ENCODE measurements at regions not wholly inside any gene's neighbourhood (a gene's known extent, or its start where the extent isn't known, plus 50 kb on each side); places are given as distances from the start of the nearest gene placed in this dataset.
"Not testable (repeated sequence)": the region's sequence is repeated elsewhere in the genome, so short reads cannot be mapped to it uniquely, and the experiment has no call there.

DNA sequence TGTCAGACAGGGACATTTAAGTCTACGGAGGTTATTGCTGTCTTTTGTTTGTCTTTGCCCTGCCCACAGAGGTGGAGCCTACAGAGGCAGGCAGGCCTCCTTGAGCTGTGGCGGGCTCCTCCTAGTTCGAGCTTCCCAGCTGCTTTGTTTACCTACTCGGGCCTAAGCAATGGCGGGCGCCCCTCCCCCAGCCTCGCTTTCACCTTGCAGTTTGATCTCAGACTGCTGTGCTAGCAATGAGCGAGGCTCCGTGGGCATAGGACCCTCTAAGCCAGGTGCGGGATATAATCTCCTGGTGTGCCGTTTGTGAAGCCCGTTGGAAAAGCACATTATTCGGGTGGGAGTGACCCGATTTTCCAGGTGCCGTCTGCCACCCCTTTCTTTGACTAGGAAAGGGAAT, 125.0 kb downstream of the PRL start:
- not testable (repeated sequence) for DNase-seq (ENCODE audit: low read depth in 2 of 2, low spot score in 1 of 2)

GRCh38 chr6:22173311-22173710, 123.5 kb downstream of the PRL start:
- DNase-seq (ENCODE audit: low read depth in 2 of 2, low spot score in 1 of 2) = no peak

DNA sequence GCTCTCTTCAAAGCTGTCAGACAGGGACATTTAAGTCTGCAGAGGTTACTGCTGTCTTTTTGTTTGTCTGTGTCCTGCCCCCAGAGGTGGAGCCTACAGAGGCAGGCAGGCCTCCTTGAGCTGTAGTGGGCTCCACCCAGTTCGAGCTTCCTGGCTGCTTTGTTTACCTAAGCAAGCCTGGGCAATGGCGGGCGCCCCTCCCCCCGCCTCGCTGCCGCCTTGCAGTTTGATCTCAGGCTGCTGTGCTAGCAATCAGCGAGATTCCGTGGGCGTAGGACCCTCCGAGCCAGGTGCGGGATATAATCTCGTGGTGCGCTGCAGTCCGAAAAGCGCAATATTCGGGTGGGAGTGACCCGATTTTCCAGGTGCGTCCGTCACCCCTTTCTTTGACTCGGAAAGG, 116.6 kb downstream of the PRL start:
- DNase-seq (ENCODE audit: low read depth in 2 of 2, low spot score in 1 of 2) = not testable (repeated sequence)

- no peak for DNase-seq (ENCODE audit: low read depth in 2 of 2, low spot score in 1 of 2)
Measured at GRCh38 chr6:22184371-22184770, 112.5 kb downstream of the PRL start.

- no peak for DNase-seq (ENCODE audit: low read depth in 2 of 2, low spot score in 1 of 2)
Measured at GRCh38 chr6:22189946-22190345, 106.9 kb downstream of the PRL start.

- DNase-seq (ENCODE audit: low read depth in 2 of 2, low spot score in 1 of 2) = no peak
Measured at GRCh38 chr6:22194188-22194921, 102.5 kb downstream of the PRL start.

- DNase-seq (ENCODE audit: low read depth in 2 of 2, low spot score in 1 of 2) = no peak
Measured at GRCh38 chr6:22199771-22200170, 97.1 kb downstream of the PRL start.

DNA sequence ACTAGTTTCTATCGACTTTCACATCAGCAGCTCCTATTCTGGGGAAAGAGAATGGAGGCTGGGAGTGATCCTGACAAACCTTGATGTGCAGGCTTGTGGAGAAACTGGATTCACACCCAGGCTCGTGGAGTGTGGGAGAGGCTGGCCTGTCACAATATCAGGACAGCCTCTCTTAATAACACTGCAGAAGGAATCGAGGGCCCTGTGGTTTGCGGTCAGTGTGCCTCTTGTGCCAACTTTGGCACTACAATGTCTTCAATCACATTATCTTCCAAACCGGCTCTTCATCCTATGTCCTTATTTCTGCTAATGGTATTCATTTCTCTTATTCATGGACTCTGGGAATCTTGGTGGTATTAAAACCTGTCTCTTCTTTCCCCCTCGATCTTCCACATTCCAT, 92.7 kb downstream of the PRL start:
- DNase-seq (ENCODE audit: low read depth in 2 of 2, low spot score in 1 of 2) = no peak

- no peak for DNase-seq (ENCODE audit: low read depth in 2 of 2, low spot score in 1 of 2)
Measured at GRCh38 chr6:22205266-22205665, 91.6 kb downstream of the PRL start.

- no peak for DNase-seq (ENCODE audit: low read depth in 2 of 2, low spot score in 1 of 2)
Measured at GRCh38 chr6:22206106-22206505, 90.7 kb downstream of the PRL start.

DNA sequence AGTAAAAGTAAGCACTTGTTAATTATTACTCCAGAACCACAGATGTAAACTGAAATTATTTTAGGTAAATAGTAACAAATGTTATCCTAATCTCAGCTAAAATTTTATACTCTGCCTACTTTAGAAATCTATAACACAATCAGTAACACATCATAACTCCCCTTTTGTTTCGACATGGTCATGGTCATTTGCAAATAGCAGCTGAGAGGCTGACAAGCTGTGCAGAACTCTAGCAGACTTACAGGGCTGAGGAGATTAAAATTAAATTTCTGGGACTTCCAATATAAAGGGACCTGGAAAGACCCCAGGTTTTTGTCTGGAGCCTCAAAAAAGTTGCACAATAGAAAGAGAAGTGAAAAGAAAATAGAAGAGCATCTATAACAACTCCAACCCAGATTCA, 88.8 kb downstream of the PRL start:
- DNase-seq (ENCODE audit: low read depth in 2 of 2, low spot score in 1 of 2) = no peak

DNA sequence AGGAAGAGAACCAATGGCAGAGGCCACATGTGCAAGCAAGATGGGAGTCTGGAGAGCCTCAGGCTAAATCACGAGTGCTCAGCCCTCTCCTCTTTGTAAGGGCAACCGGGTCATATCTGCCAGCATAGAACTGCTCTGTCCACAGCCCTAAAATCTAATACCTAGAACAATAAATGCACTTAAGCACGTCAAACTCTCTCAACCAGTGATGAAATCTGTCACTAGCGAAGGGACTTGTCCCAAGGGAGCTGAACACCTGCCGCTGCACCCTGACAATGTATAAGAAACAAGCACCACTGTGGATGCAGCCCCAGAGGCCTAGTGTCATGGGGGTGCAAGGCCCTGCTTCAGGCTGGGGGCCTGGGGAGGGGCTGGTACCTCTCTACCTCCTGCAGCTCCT, 82.5 kb downstream of the PRL start:
- DNase-seq (ENCODE audit: low read depth in 2 of 2, low spot score in 1 of 2) = no peak

- not testable (repeated sequence) for DNase-seq (ENCODE audit: low read depth in 2 of 2, low spot score in 1 of 2)
Measured at GRCh38 chr6:22215474-22215873, 81.4 kb downstream of the PRL start.

DNA sequence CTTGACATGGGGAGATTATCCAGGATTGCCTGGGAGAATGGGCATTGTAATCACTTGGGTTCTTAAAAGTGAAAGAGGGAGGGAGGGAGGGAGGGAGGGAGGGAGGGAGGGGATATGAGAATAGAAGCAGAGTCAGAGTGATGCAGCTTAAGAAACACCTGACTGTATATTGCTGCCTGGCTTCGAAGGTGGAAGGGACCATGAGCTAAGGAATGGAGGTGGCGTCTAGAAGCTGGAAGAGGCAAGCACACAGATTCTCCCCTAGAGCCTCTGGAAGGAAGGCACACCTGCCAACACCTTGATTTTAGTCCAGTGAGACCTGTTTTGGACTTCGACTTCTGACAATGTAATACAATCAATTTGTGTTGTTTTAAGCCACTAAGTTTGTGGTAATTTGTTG, 78.4 kb downstream of the PRL start:
- DNase-seq (ENCODE audit: low read depth in 2 of 2, low spot score in 1 of 2) = no peak

GRCh38 chr6:22219925-22220324, 76.9 kb downstream of the PRL start:
- no peak for DNase-seq (ENCODE audit: low read depth in 2 of 2, low spot score in 1 of 2)

- no peak for DNase-seq (ENCODE audit: low read depth in 2 of 2, low spot score in 1 of 2)
Measured at GRCh38 chr6:22221211-22221610, 75.6 kb downstream of the PRL start.

DNA sequence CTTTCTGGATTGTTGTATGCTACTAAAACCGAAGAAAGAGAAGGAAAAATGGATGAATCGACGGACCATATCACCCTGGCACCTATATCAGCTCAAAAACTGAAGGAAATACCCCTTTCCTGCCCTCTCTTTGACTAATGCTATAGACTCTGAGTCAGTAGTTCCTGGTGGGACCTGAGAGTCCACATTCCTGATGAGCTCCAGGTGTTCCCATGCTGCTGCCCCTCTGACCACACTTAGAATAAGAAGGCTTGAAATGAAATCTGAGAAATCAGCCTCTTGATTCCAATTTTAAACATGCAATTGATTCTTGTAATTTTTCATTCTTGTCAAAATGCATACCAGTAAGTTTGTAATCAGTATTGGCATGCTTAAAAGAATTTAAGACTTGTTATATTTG, 75.2 kb downstream of the PRL start:
- no peak for DNase-seq (ENCODE audit: low read depth in 2 of 2, low spot score in 1 of 2)

- no peak for DNase-seq (ENCODE audit: low read depth in 2 of 2, low spot score in 1 of 2)
Measured at GRCh38 chr6:22222469-22222868, 74.4 kb downstream of the PRL start.

DNA sequence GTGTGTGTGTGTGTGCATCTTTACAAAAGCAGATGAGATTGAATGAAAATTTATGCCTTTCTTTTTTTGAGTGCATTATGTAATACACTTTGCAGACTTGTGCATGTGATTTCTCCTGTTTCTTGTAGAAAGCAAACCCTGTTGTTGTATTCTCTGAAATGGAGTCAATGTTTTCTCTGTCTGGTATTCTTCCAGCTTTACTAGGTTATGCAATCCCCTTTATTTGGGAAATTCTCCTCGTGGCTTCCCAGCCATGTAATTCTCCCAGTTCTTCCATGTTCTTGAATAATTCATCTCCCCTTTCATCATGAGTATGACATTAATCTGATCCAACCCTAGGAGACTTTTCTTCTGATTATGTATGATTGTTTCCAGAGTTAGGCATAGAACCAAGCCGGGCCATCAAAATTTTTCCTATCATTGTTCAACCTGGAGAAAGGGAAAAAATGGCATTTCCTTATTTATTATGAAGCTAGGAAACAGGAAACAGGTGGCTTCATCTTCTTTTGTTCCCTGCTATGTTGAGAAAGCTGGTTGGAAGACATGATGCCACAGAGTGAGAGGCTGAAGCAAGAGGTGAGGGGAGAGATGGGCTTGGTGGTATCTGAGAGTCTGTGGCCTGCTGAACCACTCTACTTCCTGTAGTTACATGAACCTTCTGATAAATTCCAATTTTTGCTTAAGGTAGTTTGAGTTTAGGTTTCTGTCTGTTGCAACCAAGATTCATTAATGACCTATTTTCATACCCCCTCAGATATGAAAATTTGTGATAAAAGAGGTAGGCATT, 68.8 kb downstream of the PRL start:
- no peak for DNase-seq (ENCODE audit: low read depth in 2 of 2, low spot score in 1 of 2)

GRCh38 chr6:22231050-22231449, 65.8 kb downstream of the PRL start:
- no peak for DNase-seq (ENCODE audit: low read depth in 2 of 2, low spot score in 1 of 2)

- no peak for DNase-seq (ENCODE audit: low read depth in 2 of 2, low spot score in 1 of 2)
Measured at GRCh38 chr6:22231616-22232015, 65.2 kb downstream of the PRL start.

DNA sequence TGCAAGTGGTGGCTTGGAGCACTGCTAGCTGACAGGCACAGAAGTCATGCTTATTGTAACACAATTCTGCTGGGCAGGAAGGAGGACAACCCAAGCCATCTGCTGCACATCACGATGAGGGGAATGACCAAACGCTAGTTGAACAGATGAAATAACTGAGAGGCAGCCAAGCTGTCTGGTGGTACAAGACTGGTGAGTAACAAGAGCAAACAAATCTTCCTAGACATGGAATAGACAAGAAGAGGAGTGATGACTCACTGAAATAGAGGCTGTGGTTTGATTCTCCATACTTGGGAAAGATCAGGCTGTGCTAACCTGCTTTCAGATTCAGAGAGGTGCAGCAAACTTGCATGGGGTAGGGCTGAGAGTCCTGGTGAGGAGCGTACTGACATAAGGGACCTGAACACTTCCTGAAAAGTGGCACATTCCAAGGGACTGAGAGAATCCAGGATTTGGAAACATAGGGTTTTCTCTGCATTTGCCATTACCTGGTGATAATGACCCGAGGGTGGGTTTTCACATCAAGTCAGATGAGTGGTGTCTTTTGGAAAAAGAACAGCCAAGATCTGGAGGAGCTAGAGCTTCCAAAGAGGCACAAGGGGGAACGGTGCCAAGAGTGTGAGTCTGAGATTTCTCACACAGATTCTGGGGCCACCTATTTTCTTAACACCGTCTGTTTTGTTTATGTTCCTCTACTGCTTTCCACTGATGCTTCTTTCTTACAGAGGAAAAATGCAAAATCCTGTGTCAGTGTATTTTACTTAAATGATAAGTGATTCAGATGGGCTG, 60.0 kb downstream of the PRL start:
- no peak for DNase-seq (ENCODE audit: low read depth in 2 of 2, low spot score in 1 of 2)
